CMK (cell line): ENCODE measurements at regions not wholly inside any gene's neighbourhood (a gene's known extent, or its start where the extent isn't known, plus 50 kb on each side); places are given as distances from the start of the nearest gene placed in this dataset.
A peak's percentile ranks its signal among the peaks of the same experiment; 100 is the strongest.
"Not testable (repeated sequence)": the region's sequence is repeated elsewhere in the genome, so short reads cannot be mapped to it uniquely, and the experiment has no call there.

Experiments used
- DNase-seq: peaks from one replicate; pipeline ENCODE4 v3.0.0-alpha.2; 2010; ENCODE audit warnings: low read depth

GRCh38 chr20:5452691-5453090, 135.9 kb upstream of the PROKR2 start:
- DNase-seq: not testable (repeated sequence)

DNA sequence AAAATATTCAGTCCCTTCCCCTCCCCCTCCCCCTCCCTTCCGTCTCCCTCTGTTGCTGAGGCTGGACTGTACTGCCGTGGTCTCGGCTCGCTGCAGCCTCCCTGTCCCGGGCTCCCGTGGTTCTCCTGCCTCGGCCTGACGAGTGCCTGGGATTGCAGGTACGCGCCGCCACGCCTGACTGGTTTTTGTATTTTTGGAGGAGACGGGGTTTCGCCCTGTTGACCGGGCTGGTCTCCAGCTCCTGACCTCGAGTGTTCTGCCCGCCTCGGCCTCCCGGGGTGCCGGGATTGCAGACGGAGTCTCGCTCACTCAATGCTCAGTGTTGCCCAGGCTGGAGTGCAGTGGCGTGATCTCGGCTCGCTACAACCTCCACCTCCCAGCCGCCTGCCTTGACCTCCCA, 135.5 kb upstream of the PROKR2 start:
- not testable (repeated sequence) for DNase-seq

- DNase-seq: no peak
These were observed 135.0 kb upstream of the PROKR2 start for GRCh38 chr20:5451643-5452210.

- peak; percentile 49 for DNase-seq
These were observed 131.8 kb upstream of the PROKR2 start for GRCh38 chr20:5448449-5449118.

DNA sequence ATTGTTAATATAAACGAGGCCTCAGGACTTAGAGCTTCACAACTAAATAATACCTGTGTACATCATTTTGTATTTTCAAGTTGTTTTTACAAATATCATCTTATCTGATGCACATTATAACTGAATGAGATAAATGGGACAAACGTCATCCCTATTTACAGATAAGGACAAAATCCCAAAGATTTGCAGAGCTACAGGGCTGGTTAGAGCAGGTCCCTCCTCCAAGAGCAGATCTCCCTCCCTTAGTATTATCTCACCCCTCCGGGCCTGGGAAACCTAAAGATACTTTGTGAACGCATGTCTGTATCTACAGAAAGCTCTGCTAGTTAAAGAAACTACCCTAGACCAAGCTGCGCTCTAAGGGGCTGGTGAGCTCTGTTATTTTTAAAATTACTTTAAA, 130.4 kb upstream of the PROKR2 start:
- DNase-seq: no peak

DNA sequence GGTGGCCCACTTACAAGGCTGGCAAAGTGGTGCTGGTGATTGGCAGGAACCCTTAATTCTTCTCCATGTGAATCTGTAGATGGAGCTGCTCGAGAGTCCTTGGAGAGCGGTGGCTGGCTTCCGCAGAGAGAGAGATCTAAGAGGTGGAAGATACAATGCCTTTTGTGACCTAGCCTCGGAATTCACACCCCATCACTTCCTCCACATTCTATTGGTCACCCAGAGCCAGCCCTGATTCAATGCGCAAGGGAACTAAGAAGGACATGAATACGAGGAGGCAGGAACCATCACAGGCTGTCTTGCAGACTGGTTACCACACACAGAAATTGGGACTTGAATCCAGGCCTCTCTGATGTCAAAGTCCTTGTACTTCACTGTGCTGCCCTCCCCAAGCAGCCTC, 128.9 kb upstream of the PROKR2 start:
- DNase-seq: no peak

DNA sequence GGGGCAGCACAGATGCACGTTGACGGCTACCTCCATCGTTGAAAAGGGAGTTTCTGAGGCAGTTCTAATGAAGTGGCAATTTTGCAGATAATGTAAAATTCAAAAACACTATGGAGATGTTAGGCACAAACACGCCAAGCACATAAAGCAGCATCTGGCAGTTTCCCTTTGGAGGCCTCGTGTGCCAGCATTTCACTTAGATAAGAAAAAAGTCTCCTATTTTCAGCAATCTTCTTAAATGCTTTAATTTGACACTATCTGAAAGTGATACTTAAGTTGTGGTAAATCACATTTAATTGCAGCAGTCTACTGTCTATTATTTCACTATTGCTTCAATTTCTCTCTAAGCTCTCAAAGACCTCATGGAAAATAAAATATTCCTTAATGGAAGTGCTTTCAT, 125.3 kb upstream of the PROKR2 start:
- no peak for DNase-seq

GRCh38 chr20:5434116-5434515, 117.4 kb upstream of the PROKR2 start:
- DNase-seq: no peak

DNA sequence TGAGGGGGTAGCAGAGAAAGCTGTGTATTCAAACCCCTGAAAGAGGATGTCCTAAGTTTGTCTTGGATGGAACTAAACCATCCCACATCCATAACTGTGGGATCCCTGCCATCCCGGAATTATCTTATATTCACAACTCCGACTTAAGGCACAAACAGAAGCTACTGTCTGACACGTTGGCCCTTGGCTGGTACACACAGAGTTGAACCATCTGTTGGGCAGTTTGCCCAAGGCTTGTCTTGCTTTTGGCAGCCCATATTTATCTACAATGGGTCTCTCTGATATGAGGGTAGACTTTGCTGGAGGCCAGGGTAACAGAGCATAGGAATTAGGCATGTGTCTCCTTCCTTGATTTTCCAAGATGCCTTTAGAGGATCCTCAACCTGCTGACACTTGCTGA, 116.6 kb upstream of the PROKR2 start:
- DNase-seq: no peak

- DNase-seq: no peak
These were observed 115.3 kb upstream of the PROKR2 start for GRCh38 chr20:5432030-5432429.

DNA sequence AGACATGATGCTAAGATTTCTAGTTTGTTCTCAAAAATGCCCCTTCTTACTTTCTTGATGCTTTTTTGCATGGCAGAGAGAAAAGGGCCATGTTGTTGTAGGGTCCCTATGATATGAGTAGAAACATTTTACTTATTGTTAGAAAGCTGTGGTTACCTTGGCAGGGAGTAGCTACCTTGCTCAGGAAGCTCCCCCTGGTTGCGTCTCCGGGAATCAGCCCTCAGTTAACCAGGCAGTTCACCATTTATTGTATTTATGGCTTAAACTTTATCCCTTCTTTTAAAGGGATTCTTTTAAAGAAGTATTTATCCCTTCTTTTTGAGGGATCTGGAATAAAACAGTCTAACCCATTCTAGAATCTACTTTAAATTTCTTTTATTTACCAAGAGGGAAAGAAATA, 113.9 kb upstream of the PROKR2 start:
- DNase-seq: no peak

- DNase-seq: no peak
These were observed 109.3 kb upstream of the PROKR2 start for GRCh38 chr20:5426026-5426425.

GRCh38 chr20:5416086-5416485, 99.3 kb upstream of the PROKR2 start:
- DNase-seq: no peak

GRCh38 chr20:5413394-5413793, 96.6 kb upstream of the PROKR2 start:
- no peak for DNase-seq

GRCh38 chr20:5410470-5410869, 93.7 kb upstream of the PROKR2 start:
- no peak for DNase-seq

GRCh38 chr20:5402903-5403531, 86.3 kb upstream of the PROKR2 start:
- peak; percentile 20 for DNase-seq

DNA sequence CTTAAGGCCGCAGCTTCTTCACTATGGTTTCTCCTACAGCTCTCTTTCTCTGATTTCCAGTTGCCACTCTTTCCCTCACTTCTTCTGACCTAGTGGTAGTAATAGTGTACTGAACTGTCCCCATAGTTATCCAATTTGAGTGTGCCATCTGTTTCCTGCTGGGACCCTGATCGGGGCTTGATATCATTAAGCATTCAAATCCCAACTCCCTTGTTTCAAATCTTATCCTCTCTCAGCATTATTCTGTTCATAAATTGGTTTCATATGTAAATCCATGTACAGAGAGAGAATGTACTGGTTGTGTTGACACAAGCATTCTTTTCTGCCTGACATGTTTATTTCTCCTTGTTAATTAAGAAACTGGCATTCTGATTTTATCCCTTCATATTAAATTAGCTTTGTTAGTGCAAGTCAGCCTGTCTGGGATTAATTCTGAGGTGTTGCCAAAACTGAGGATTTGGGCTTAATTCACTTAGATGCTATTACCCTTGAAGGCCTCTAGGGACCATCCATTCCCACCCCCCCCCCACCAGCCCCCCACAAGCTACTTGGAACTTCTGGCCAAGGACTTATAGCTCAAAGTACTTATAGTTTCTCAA, 84.6 kb upstream of the PROKR2 start:
- DNase-seq: no peak

- no peak for DNase-seq
These were observed 83.5 kb upstream of the PROKR2 start for GRCh38 chr20:5400164-5400762.

GRCh38 chr20:5397393-5397792, 80.6 kb upstream of the PROKR2 start:
- DNase-seq: no peak

GRCh38 chr20:5395932-5396727, 79.4 kb upstream of the PROKR2 start:
- no peak for DNase-seq

DNA sequence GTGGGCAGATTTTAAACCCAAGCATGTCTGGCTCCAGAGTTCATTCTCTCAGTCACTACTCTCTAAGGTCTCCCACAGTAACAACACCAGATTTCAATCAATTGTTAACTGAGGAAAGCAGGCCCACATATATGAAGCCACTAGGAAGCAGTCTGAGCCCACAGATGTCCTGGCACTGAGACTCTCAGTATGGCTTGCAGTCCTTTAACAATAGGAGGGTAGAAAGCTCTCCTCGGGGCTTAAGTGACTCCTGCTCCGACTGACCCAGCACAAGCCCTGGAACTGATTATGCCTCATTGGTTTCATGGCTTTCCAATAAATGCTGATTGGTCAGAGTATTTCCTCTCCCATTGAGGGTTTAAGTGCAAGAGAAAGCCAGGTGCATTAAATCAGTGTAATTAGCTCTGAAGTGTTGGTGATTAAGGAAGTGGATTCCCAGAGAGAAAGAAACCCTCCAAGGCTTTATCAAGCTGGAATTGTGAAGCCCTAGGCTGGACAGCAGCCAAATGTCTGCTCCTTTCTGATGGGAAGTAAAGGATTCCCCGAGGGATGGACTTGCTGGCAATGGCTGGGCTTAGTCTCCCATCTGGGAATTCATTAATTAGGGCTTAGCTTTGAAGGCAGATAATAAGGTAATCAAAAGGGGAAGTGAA, 76.6 kb upstream of the PROKR2 start:
- DNase-seq: no peak

DNA sequence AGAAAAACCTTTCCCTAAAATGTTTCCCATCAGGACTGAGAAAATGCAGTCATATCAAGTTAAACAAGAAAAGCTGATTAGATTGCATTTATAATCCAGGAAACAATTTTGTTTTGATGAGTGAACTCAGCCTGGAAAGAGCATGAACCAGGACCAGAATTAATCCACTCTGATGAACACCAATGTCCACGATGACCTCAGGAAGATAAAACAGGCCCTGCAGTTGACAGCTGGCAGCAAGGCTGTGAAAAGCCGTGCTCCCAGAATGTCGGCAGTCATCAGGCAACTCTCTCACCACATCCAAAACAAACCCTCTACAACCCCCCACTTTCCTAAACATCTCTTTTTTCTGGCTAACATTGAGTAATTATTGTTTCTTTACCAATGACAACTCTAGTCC, 74.0 kb upstream of the PROKR2 start:
- DNase-seq: no peak
